Mesendoderm (in vitro differentiated cells): ENCODE measurements at regions not wholly inside any gene's neighbourhood (a gene's known extent, or its start where the extent isn't known, plus 50 kb on each side); places are given as distances from the start of the nearest gene placed in this dataset.

Source experiments
- DNase-seq: peaks from one replicate; pipeline ENCODE4 v3.0.0; 2013
- H2AK5ac ChIP-seq: 2 replicates; pipeline ENCODE4 v1.6.1; 2013; ENCODE audit warnings: low read length, inconsistent platforms
- H2BK120ac ChIP-seq: 2 replicates; pipeline ENCODE4 v1.6.1; 2013; ENCODE audit warnings: low read depth, mild to moderate bottlenecking, low read length, moderate library complexity, mixed read lengths
- H2BK15ac ChIP-seq: replicated peaks from 2 replicates; pipeline ENCODE4 v1.6.1; 2013; ENCODE audit warnings: low read depth, mild to moderate bottlenecking, moderate library complexity
- H2BK5ac ChIP-seq: 2 replicates; pipeline ENCODE4 v1.6.1; 2013; ENCODE audit warnings: low read length, inconsistent platforms
- H3K18ac ChIP-seq: 2 replicates; pipeline ENCODE4 v1.6.1; 2013; ENCODE audit warnings: mild to moderate bottlenecking, low read length, mixed read lengths
- H3K23ac ChIP-seq: one replicate; pipeline ENCODE4 v1.6.1; 2013; ENCODE audit warnings: low read length
- H3K27ac ChIP-seq: 2 replicates; pipeline ENCODE4 v1.5.1; 2013; ENCODE audit warnings: low read depth, mild to moderate bottlenecking, inconsistent platforms, low read length, moderate library complexity
- H3K27me3 ChIP-seq: 2 replicates; pipeline ENCODE4 v1.6.1; 2013; ENCODE audit warnings: low read length, control low read depth, mild to moderate bottlenecking, inconsistent platforms; ENCODE audit not compliant: insufficient read depth, poor library complexity
- H3K36me3 ChIP-seq: 2 replicates; pipeline ENCODE4 v1.6.1; 2013; ENCODE audit warnings: low read length, inconsistent platforms; ENCODE audit not compliant: control insufficient read depth, insufficient read depth
- H3K4ac ChIP-seq: one replicate; pipeline ENCODE4 v1.6.1; 2013; ENCODE audit warnings: low read depth, mild to moderate bottlenecking, low read length, moderate library complexity
- H3K4me1 ChIP-seq: 2 replicates; pipeline ENCODE4 v1.6.1; 2013; ENCODE audit warnings: low read depth, low read length, inconsistent platforms; ENCODE audit not compliant: control insufficient read depth
- H3K4me2 ChIP-seq: 2 replicates; pipeline ENCODE4 v1.6.1; 2013; ENCODE audit warnings: low read length
- H3K4me3 ChIP-seq: 2 replicates; pipeline ENCODE4 v1.5.1; 2013; ENCODE audit warnings: mild to moderate bottlenecking, low read length
- H3K56ac ChIP-seq: one replicate; pipeline ENCODE4 v1.6.1; 2013; ENCODE audit warnings: low read length
- H3K79me1 ChIP-seq: 2 replicates; pipeline ENCODE4 v1.6.1; 2013; ENCODE audit warnings: low read length, inconsistent platforms
- H3K79me2 ChIP-seq: 2 replicates; pipeline ENCODE4 v1.6.1; 2013; ENCODE audit warnings: mild to moderate bottlenecking, low read length; ENCODE audit not compliant: control insufficient read depth, insufficient read depth
- H3K9ac ChIP-seq: 2 replicates; pipeline ENCODE4 v1.6.1; 2013; ENCODE audit warnings: low read length, inconsistent platforms
- H4K5ac ChIP-seq: one replicate; pipeline ENCODE4 v1.6.1; 2013; ENCODE audit warnings: low read length
- H4K8ac ChIP-seq: one replicate; pipeline ENCODE4 v1.6.1; 2013; ENCODE audit warnings: low read depth, mild to moderate bottlenecking, control low read depth, low read length, moderate library complexity
- WGBS: extraction: QIAGEN DNeasy Blood & Tissue Kit; methylation state at CpG from one replicate; pipeline ENCODE4 v1.1.7; 2013; ENCODE audit warnings: low lambda C conversion rate, missing lambda C conversion rate; ENCODE audit not compliant: insufficient coverage; ENCODE audit errors: extremely low coverage; 5-methylcytosine and 5-hydroxymethylcytosine counted together

DNA sequence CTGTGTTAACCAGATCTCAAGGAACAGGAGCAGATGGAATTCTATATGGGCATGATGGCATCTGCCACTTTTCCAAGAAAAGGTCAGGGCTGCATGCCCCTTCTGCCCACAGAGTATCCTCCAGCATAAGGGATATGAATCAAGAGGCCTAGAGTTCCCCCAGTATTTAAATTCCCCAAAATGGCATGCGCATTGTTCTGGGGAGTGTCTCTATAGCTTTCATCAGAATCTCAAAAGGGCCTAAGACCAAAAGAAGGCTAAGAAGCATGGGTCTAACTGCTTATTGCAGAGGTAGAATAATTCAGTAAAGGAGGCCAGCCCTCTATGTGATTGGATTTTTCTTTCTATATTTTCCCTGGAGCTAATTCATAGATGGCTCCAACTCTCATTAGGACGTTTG lies 114.2 kb upstream of the SPIN1 start:
- Histone ChIP-seq H3K18ac (no peak overlapping the region), H4K8ac (no peak overlapping the region), H2BK120ac (no peak overlapping the region), H3K27me3 (no peaks in the 10 kb centered on the region), H3K4me2 (no peak overlapping the region), H3K23ac (no peak overlapping the region), H3K9ac (no peak overlapping the region), H2BK5ac (no peak overlapping the region), H3K56ac (no peak overlapping the region), H4K5ac (no peak overlapping the region), H3K4ac (no peak overlapping the region), H3K79me1 (no peaks in the 10 kb centered on the region), H3K79me2 (no peaks in the 10 kb centered on the region), H3K27ac (no peak overlapping the region), H3K4me3 (no peak overlapping the region), H3K36me3 (no peaks in the 10 kb centered on the region), H3K4me1 (no peaks in the 10 kb centered on the region), H2BK15ac (no peak overlapping the region), H2AK5ac (no peak overlapping the region)
- no CpG with 5 or more reads among the region's 2 CpGs for WGBS
- DNase-seq = no peak

DNA sequence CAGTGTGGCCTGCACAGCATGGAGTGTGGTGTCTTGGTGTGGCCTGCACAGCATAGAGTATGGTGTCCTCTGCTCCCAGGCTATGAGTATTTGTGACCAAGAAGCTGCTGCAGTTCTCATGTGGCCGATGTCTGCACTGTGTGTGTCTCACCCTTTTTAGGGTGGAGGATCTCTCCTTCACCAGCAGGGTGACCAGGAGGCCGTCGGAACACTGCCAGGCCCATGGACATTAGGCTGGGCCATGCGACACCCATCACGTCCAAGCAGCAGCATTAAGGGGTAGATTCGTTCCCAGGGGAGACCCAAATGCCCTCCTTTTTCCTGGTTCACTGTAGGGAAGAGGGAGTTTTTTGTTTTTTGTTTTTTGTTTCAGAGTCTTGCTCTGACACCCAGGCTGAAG lies 115.3 kb upstream of the SPIN1 start:
- Histone ChIP-seq H4K8ac (no peak overlapping the region), H3K27me3 (no peaks in the 10 kb centered on the region), H3K9ac (no peak overlapping the region), H3K4me3 (no peak overlapping the region), H3K23ac (no peak overlapping the region), H3K56ac (no peak overlapping the region), H2BK15ac (no peak overlapping the region), H2AK5ac (no peak overlapping the region), H2BK120ac (no peak overlapping the region), H3K79me2 (no peaks in the 10 kb centered on the region), H3K36me3 (no peaks in the 10 kb centered on the region), H4K5ac (no peak overlapping the region), H3K4me2 (no peak overlapping the region), H3K79me1 (no peaks in the 10 kb centered on the region), H2BK5ac (no peak overlapping the region), H3K4me1 (no peaks in the 10 kb centered on the region), H3K27ac (no peak overlapping the region), H3K18ac (no peak overlapping the region), H3K4ac (no peak overlapping the region)
- WGBS = no CpG with 5 or more reads among the region's 6 CpGs
- peak; percentile 23 for DNase-seq

DNA sequence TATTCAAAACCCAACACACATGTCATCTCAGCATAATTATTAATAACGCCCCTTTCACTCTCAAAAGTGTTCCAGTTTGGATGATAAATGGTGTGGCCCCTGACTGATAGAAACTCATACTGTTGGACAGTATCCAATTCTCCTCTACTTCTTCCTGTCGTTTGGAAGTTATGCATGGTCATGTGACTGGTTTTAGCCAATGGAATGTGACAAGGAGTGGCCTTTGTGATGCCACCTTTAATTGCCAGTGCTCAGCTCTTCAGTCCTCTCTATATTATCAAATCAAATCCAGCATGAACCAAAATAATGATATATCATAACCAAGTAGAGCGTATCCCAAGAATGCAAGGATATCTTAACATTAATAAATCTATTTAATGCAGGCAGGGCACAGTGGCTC lies 117.8 kb upstream of the SPIN1 start:
- H3K79me2 ChIP-seq = no peaks in the 10 kb centered on the region
- H3K4me2 ChIP-seq = no peak overlapping the region
- no peak overlapping the region for H4K5ac ChIP-seq
- H3K27me3 ChIP-seq = no peaks in the 10 kb centered on the region
- no peak overlapping the region for H2BK15ac ChIP-seq
- no peak overlapping the region for H2BK120ac ChIP-seq
- no peak overlapping the region for H3K18ac ChIP-seq
- H3K56ac ChIP-seq = no peak overlapping the region
- no peak overlapping the region for H3K9ac ChIP-seq
- DNase-seq = no peak
- H3K4me3 ChIP-seq = no peak overlapping the region
- no CpG with 5 or more reads among the region's 3 CpGs for WGBS
- H3K4me1 ChIP-seq = no peaks in the 10 kb centered on the region
- no peak overlapping the region for H2BK5ac ChIP-seq
- H3K4ac ChIP-seq = no peak overlapping the region
- no peaks in the 10 kb centered on the region for H3K79me1 ChIP-seq
- no peak overlapping the region for H2AK5ac ChIP-seq
- no peak overlapping the region for H4K8ac ChIP-seq
- no peaks in the 10 kb centered on the region for H3K36me3 ChIP-seq
- H3K27ac ChIP-seq = no peak overlapping the region
- no peak overlapping the region for H3K23ac ChIP-seq

DNA sequence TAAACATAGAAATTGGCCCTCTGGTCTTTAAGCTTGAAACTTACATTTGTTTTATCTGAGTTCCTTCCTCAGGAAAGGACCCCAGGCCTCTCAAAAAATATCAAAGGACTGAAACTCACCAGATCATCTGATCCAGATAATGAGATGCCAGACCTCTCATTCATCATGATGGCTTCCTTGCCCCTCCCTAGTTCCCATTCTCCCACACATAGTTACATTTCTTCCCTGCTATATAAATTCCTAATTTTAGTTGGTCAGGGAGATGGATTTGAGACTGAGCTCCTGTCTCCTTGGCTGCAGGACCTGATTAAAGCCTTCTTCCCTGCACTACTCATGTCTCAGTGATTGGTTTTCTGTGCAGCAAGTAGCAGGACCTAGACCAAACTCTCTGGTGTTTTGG lies 119.4 kb upstream of the SPIN1 start:
- Histone ChIP-seq H3K18ac (no peak overlapping the region), H2AK5ac (no peak overlapping the region), H3K56ac (no peak overlapping the region), H3K4me2 (no peak overlapping the region), H2BK120ac (no peak overlapping the region), H3K23ac (no peak overlapping the region), H3K27ac (no peak overlapping the region), H2BK15ac (no peak overlapping the region), H3K36me3 (no peaks in the 10 kb centered on the region), H3K4ac (no peak overlapping the region), H3K79me2 (no peaks in the 10 kb centered on the region), H3K9ac (no peak overlapping the region), H3K4me3 (no peak overlapping the region), H3K27me3 (no peaks in the 10 kb centered on the region), H3K4me1 (no peaks in the 10 kb centered on the region), H4K8ac (no peak overlapping the region), H4K5ac (no peak overlapping the region), H3K79me1 (no peaks in the 10 kb centered on the region), H2BK5ac (no peak overlapping the region)
- DNase-seq = no peak

DNA sequence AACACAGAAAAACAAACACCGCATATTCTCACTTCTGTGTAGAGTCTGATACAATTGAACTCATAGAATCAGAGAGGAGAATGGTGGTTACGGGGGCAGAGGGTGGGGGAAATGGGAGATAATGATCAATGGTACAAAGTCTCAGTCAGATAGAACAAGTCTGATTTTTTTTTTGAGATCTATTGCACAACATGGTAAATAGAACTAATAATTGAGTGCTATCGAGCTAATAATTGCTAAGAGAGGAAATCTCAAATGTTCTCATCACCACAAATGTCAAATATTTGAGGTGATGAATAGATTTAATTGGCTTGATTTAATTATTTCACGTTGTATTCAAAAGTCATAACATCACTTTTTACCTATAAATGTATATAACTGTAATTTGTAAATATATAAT lies 121.0 kb upstream of the SPIN1 start:
- Histone ChIP-seq H3K4me1 (no peaks in the 10 kb centered on the region), H4K8ac (no peak overlapping the region), H3K4me2 (no peak overlapping the region), H2AK5ac (no peak overlapping the region), H2BK120ac (no peak overlapping the region), H3K36me3 (no peaks in the 10 kb centered on the region), H3K18ac (no peak overlapping the region), H4K5ac (no peak overlapping the region), H3K4me3 (no peak overlapping the region), H3K9ac (no peak overlapping the region), H3K79me1 (no peaks in the 10 kb centered on the region), H3K27me3 (no peaks in the 10 kb centered on the region), H2BK5ac (no peak overlapping the region), H3K4ac (no peak overlapping the region), H3K56ac (no peak overlapping the region), H3K79me2 (no peaks in the 10 kb centered on the region), H3K27ac (no peak overlapping the region), H2BK15ac (no peak overlapping the region), H3K23ac (no peak overlapping the region)
- DNase-seq = no peak
- WGBS = no CpG with 5 or more reads among the region's 4 CpGs

DNA sequence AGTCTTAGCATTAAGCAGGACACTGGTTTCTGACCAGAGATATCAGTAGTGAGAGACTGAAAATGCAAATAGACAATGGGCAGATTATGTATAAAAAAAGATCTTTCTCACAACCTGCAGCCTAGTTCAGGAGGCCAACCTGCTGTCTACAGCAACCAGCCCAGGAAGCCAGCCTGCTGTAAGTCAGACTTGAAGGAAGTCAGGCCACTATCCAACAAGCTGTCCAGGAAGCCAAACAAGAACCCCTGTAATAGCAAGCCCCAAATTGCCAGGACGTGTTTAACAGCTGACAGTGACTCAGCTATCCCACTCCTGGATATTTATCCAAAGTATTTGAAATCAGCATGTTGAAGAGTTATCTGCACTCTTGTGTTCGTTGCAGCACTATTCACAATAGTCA lies 121.8 kb upstream of the SPIN1 start:
- no CpG with 5 or more reads among the region's 2 CpGs for WGBS
- H4K8ac ChIP-seq = no peak overlapping the region
- H3K56ac ChIP-seq = no peak overlapping the region
- no peaks in the 10 kb centered on the region for H3K27me3 ChIP-seq
- no peak overlapping the region for H2AK5ac ChIP-seq
- no peak overlapping the region for H2BK120ac ChIP-seq
- H2BK5ac ChIP-seq = no peak overlapping the region
- H2BK15ac ChIP-seq = no peak overlapping the region
- no peak overlapping the region for H3K4me2 ChIP-seq
- H3K79me1 ChIP-seq = no peaks in the 10 kb centered on the region
- H3K4me3 ChIP-seq = no peak overlapping the region
- no peak for DNase-seq
- no peaks in the 10 kb centered on the region for H3K4me1 ChIP-seq
- H3K36me3 ChIP-seq = no peaks in the 10 kb centered on the region
- no peak overlapping the region for H3K9ac ChIP-seq
- H3K23ac ChIP-seq = no peak overlapping the region
- H3K18ac ChIP-seq = no peak overlapping the region
- no peaks in the 10 kb centered on the region for H3K79me2 ChIP-seq
- H3K27ac ChIP-seq = no peak overlapping the region
- H4K5ac ChIP-seq = no peak overlapping the region
- no peak overlapping the region for H3K4ac ChIP-seq
